ENCODE measurements at regions not wholly inside any gene's neighbourhood (a gene's known extent, or its start where the extent isn't known, plus 50 kb on each side); places are given as distances from the start of the nearest gene placed in this dataset.

DNA sequence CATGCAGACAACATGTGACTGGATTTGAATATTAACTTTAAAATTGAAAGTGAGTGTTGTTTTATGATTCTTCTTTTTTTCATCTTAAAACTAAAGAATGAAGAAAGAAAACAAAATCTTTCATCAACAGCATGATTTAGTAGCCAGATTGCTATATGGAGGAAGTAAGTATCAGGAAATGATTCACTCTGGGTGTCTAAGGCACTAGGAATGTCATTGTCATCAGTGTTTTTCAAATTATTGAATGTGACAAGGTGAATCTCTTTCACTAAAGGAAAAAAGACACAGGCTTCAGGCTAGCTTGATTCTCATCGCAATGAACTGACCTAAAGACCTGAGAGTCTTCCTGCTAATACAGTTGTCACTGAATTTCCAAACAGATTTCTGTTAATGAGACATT lies 430.1 kb downstream of the FBXO15 start:
- no peak for DNase-seq (ENCODE audit: low spot score)
- TF ChIP-seq, protein P1, sequence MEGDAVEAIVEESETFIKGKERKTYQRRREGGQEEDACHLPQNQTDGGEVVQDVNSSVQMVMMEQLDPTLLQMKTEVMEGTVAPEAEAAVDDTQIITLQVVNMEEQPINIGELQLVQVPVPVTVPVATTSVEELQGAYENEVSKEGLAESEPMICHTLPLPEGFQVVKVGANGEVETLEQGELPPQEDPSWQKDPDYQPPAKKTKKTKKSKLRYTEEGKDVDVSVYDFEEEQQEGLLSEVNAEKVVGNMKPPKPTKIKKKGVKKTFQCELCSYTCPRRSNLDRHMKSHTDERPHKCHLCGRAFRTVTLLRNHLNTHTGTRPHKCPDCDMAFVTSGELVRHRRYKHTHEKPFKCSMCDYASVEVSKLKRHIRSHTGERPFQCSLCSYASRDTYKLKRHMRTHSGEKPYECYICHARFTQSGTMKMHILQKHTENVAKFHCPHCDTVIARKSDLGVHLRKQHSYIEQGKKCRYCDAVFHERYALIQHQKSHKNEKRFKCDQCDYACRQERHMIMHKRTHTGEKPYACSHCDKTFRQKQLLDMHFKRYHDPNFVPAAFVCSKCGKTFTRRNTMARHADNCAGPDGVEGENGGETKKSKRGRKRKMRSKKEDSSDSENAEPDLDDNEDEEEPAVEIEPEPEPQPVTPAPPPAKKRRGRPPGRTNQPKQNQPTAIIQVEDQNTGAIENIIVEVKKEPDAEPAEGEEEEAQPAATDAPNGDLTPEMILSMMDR (IDR thresholded peaks at IDR 0.05; ENCODE audit: extremely low read depth, missing control alignments) = no peak

DNA sequence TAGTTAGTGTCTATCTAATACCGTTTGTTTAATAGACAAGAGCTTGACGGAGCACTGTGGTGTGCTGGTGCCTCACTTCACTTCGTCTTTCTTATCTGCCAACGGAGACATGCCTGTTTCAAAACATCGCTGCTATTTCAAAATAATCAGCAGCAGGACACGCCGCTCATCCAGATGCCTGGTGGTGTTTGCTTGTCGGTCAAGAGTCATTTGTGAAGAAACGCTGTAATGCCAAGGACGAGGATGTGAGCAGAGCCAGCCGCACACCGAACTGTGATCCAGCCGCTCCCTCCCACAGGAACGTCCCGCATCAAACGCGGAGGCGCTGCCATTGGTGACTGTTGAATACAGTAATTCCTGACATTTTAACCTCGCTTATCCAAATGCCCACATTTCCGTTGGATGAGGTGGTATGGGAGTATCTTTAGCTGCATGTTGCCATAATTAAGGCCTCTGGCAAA lies 432.4 kb downstream of the FBXO15 start:
- DNase-seq (ENCODE audit: low spot score) = no peak
- TF ChIP-seq, protein P1 (IDR thresholded peaks at IDR 0.05; ENCODE audit: extremely low read depth, missing control alignments) = no peak

DNA sequence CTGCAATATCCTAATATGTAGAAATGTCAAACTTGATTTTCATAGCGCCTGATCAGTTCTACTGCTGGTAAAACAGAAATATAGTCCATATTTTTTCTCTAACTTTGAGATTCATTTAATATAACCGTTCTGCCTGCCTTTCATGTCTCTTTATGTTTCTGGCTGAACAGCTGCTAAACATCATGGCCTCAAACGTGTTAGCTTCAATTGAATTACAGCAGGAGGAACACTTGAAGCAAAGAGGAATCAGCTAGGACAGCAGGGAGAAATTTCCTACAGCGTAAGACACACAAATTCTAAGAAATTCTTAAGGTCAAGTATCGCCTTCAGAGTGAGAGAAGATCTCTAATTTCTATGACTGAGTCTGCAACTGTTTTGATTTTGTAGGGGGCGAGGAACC lies 433.2 kb downstream of the FBXO15 start:
- DNase-seq (ENCODE audit: low spot score) = no peak

DNA sequence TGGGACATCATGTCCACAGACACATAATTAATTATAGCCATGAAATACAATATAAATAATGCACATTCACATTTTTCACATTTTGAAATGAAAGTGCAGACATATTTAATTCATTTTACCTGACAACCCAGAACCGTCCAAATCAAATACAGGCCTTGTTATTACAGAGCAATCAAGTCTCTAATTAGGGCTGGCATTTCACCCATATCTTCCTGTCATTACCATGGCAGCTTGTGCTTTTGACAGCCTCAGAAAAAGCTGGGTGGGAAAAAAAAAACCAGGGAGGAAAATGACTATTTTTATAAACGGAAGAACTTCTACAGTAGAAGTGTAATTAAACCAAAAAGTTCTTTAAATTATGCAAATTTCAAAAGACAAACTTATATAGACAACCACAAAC lies 436.4 kb downstream of the FBXO15 start:
- TF ChIP-seq, protein P1 (IDR thresholded peaks at IDR 0.05; ENCODE audit: extremely low read depth, missing control alignments) = no peak
- DNase-seq (ENCODE audit: low spot score) = no peak

More for the DNA sequence above, 433.2 kb downstream of the FBXO15 start:
- TF ChIP-seq, protein P1 (IDR thresholded peaks at IDR 0.05; ENCODE audit: extremely low read depth, missing control alignments) = no peak

DNA sequence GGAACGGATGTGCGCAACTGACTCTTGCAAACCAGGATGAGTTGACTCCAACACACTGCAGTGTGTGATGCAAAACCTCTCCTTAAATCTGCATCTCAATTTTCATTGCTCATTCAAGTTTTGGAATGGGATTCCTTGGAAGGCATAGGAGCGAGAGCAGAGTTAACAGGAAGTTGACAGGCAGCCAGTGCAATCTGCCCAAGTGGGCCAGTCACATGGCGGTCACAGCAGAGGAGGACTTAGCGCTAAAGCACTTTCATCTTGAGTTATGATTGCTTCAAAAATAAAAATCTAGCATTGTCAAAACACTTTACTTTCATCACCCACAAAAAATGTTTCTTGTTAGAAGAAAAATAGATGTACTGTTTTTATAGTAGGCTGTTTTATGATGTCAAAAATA lies 439.0 kb downstream of the FBXO15 start:
- no peak for DNase-seq (ENCODE audit: low spot score)

DNA sequence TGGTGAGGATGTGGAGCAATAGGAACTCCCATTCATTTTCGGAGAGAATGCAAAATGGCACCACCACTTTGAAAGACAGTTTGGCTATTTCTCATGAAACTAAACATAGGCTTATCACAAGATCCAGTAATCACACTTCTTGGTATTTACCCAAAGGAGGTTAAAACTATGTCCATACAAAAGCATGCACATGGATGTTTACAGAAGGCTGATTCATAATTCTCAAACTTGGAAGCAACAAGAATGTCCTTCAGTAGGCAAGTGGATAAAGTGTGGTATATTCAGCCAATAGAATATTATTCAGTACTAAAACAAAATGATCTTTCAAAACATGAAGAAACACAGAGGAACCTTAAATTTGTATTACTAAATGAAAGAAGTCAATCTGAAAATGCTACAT lies 440.6 kb downstream of the FBXO15 start:
- TF ChIP-seq, protein P1 (IDR thresholded peaks at IDR 0.05; ENCODE audit: extremely low read depth, missing control alignments) = no peak
- DNase-seq (ENCODE audit: low spot score) = no peak

More for the DNA sequence above, 439.0 kb downstream of the FBXO15 start:
- TF ChIP-seq, protein P1 (IDR thresholded peaks at IDR 0.05; ENCODE audit: extremely low read depth, missing control alignments) = no peak

DNA sequence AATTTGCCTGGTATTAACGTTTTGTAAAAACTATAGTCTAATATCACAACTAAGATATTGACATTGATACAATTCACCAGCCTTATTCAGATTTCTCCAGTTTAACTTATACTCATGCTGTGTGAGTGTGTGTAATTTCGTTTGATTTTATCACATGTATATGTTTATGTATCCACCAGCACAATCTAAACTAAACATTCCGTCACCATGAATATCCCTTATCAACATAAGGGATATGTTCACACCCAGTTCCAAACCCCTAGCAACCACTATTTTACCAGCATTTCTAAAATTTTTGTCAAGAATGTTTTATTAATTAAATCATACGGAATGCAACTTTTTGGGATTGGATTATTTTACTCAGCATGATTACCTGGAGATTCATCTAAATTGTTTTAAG lies 450.3 kb downstream of the FBXO15 start:
- DNase-seq (ENCODE audit: low spot score) = no peak
- TF ChIP-seq, protein P1 (IDR thresholded peaks at IDR 0.05; ENCODE audit: extremely low read depth, missing control alignments) = no peak
